Stimulated activated CD4-positive, alpha-beta T cell treated with anti-CD3 and anti-CD28 coated beads, Interleukin-1b, Interleukin-23, amount 100 ng/mL, for 24 hours (primary cell): ENCODE measurements at regions not wholly inside any gene's neighbourhood (a gene's known extent, or its start where the extent isn't known, plus 50 kb on each side); places are given as distances from the start of the nearest gene placed in this dataset.
"Not testable (repeated sequence)": the region's sequence is repeated elsewhere in the genome, so short reads cannot be mapped to it uniquely, and the experiment has no call there.

Experiments
- DNase-seq, 4 experiments: peaks; one replicate each; pipeline ENCODE4 v3.0.0-alpha.2; 2020; ENCODE audit warnings: low read depth in 4 of 4, low spot score in 1 of 4

GRCh38 chr7:113030489-113030888 lies 56.1 kb downstream of the GPR85 start:
- no peak for DNase-seq

- no peak for DNase-seq
These were observed 59.7 kb downstream of the GPR85 start for GRCh38 chr7:113026941-113027340.

DNA sequence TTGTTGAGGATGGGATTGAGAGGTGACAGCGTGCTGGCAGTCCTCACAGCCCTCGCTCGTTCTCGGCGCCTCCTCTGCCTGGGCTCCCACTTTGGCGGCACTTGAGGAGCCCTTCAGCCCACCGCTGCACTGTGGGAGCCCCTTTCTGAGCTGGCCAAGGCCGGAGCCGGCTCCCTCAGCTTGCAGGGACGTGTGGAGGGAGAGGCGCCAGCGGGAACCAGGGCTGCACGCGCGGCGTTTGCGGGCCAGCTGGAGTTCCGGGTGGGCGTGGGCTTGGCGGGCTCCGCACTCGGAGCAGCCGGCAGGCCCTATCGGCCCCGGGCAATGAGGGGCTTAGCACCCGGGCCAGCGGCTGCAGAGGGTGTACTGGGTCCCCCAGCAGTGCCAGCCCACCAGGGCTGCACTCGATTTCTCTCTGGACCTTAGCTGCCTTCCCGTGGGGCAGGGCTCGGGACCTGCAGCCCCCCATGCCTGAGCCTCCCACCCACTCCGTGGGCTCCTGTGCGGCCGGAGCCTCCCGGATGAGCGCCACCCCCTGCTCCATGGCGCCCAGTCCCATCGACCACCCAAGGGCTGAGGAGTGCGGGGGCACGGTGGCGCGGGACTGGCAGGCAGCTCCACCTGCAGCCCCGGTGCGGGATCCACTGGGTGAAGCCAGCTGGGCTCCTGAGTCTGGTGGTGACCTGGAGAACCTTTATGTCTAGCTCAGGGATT lies 69.3 kb downstream of the GPR85 start:
- DNase-seq = not testable (repeated sequence)

GRCh38 chr7:113015034-113015645 lies 71.5 kb downstream of the GPR85 start:
- DNase-seq = no peak

- no peak for DNase-seq
These were observed 72.7 kb downstream of the GPR85 start for GRCh38 chr7:113013761-113014449.

DNA sequence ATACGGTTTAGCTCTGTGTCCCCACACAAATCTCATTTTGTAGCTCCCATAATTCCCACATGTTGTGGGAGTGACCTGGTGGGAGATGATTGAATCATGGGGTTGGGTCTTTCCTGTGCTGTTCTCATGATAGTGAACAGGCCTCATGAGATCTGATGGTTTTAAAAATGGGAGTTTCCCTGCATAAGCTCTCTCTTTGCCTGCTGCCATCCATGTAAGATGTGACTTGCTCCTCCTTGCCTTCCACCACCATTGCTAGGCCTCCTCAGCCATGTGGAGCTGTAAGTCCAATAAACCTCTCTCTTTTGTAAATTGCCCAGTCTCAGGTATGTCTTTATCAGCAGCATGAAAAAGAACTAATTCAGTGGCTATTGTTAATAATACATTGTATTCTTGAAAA lies 73.8 kb downstream of the GPR85 start:
- DNase-seq = not testable (repeated sequence)

DNA sequence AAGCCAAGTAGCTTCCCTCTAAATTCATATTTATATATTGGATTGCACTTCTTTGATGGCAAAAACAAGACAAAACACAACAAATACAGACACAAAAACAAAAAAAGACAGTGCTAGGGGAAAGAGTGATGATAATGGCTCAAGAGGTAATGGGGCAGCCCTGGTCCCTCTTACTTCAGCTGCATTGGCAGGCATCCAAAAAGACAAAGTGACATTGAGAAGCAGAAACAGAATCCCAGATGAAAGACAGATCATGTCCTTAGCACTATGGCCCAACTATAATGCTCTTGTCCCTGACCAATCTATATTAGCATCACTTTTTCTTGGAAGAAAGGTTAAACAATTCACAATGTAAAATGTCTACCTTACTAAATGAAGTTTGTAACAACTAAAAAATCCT lies 76.2 kb downstream of the GPR85 start:
- no peak for DNase-seq

- DNase-seq = no peak
These were observed 77.9 kb downstream of the GPR85 start for GRCh38 chr7:113008755-113009154.

GRCh38 chr7:113004726-113005454 lies 81.7 kb downstream of the GPR85 start:
- DNase-seq = no peak

DNA sequence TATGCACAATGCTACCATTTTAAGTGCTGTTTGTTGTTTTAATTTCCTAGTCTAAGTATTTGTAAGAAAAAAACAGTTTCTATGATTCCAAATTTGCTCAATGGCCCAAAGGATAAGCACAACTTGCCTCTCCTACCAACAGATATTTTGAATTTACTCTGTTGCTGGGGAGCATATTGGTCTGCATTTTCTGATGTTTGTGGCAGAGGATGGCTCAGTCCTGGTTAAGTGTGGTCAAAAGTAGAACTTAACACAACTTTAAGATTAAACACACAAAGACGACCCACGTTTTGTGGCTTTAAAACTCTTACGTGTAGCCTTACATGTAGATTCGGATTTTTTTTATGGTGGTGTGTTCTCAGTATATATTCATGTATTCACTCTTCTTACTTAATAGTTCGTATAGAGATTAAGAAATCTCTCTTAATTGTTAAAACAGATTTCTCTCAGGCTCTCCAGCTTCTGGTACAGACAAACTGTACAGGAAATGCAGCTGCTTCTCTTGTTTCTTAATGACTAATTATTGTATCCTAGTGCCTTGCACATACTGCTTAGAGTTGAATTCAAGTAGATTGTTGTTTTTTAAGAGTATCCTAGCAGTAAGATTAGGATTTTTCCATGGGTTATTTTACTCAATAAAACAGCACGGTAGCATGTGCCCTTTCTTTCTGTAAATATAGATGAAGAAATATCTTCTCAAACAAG lies 86.2 kb downstream of the GPR85 start:
- DNase-seq = no peak

DNA sequence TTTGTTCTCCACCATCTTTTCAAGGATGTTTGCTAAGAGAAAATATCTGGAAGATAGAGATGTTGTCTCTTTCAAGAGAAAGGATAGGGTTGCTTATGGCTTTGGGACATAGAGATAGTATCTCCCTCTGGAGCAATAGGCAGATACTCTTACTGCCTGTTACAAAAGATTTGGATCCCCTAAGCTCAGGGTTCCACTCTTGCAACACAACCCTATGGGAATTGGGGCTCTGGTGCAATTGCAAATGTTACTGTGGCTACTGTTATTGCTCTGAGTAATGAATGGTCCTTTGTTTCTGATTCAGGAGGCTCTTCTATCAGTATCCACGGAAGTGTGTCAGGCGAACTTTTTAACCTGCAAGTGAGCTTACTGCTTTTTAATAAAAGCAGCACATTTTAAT lies 88.8 kb downstream of the GPR85 start:
- DNase-seq = no peak

DNA sequence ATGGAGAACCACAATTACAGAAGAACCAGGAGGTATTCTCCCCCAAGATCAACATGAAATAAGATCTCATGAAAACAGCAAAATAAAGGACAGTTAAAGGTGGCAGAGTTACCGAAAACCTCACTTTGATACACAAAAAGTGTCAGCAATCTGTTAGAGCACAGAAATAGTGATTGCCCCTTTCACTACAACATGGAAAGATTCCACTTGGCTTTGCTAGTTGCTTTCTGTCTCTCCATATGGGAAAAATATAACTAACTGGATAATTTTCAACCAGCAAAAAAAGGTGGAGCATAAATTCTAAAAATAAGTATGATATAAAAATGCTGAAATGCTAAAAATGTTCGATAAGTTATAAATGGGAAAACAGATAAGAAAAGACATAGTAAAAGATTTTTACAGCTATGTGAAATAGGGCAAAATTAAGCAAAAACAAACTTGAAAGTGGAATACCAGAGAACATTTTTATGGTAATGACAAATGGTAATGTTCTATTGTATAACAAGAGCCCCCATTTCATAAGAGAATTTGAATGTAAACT lies 90.2 kb downstream of the GPR85 start:
- DNase-seq = no peak

- no peak for DNase-seq
These were observed 91.4 kb downstream of the GPR85 start for GRCh38 chr7:112995059-112995824.

- no peak for DNase-seq
These were observed 92.0 kb downstream of the GPR85 start for GRCh38 chr7:112994656-112995055.

DNA sequence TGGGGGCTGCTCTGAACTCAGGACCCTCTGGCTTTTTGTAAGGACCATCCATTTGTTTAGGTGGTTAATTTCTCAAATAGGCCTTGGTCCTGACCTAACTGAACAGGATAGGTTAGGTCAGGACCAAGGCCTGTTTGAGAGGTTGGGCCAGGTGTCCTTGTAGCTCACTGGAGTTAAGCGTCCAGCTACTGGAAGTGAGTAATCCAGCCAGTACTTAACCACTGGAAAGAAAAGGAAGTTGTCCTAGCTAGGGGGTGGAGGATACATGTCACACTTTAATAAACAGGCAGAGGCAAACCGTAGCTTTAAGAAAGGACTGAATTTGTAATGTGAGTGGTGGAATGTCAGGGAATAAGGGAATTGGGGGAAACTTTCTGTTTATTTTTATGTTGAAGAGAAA lies 96.0 kb downstream of the GPR85 start:
- no peak for DNase-seq

DNA sequence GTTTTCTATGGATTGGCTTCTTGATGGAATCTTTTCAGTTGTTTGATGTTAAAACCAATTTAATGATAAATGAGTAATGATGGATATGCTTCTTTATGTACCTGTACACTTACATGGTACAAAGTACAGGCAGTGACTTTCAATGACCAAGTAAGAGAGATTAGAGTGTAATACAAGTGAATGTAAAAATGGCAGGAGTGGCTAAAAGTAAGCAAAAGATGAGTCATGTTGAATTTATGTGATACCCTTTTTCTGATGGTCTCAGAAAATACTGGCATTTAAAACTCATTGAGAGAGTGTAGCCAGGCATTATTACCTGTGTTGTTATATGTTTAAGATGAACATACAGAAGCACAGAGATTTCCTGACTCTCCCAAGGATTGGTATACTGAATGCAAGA lies 97.1 kb downstream of the GPR85 start:
- DNase-seq = no peak

DNA sequence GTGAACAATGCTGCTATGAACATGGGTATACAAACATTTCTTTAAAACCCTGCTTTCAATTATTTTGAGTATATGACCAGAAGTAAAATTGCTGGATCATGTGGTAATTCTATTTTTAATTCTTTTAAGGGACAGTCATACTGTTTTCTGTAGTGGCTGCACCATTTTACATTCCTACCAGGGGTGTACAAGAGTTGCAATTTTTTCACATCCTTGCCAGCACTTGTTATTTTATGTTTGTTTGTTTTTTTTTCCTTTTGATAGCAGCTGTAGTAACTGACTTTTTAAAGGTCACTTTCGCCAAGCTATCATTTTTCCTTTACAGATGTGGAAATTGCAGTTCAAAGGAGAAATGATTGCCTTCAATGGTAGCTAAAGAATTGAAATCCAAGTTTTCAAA lies 99.5 kb downstream of the GPR85 start:
- DNase-seq = no peak

DNA sequence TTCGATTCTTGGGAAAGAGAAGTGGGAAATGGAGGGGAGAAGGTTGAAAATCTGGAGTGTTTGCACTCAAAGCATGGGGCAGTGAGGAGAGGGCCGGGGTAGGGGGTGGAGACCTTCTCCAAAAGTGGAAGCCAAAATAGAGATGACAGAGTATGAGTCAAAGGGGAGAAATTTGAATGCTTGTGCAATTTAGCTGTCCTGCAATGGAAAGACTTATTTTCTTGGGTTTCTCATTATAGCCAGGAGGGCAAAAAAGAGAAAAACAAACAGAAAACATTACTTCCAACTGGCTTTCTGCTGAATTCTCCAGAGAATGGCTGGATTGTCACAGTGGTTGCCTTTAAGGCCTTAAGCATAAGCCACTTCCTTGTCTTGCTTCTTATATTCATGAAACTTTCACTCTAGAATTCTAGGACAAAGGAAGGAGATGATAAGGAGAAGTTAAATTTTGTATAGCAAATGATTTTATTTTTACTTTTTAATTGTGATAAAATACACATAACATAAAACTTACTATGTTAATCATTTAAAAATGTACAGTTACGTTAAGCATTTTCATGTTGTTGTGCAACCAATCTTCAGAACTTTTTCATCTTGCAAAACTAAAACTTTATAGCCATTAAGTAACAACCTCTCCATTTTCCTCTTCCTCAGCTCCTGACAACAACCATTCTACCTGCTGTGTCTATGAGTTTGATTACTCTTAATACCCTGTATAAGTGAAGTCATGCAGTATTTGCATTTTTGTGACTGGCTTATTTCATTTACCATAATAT lies 100.2 kb downstream of the GPR85 start:
- DNase-seq = no peak

DNA sequence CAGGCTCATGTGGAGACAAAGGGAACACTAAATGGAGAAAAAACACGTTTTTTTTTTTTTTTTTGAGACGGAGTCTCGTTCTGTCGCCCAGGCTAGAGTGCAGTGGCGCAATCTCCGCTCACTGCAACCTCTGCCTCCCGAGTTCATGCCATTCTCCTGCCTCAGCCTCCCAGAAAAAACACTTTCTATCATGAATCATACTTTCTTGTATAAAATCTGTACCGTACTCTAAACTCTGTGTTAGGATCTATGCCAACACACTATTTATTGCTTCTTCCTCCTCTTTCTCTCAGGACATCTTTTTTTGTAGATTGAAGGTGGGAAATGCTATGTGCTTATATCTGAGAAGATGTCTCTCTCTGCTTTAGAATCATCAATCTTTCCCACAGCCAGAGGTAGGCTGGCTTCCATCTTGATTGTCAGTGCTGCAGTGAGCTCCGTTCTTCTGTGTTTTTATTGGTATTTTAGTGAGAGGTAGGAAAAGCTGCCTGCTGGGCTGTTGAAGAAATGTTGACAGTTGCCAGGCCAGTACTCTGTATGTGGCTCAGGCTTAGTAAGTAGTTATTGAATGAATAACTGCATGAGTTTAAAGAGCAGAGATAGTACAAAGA lies 101.1 kb downstream of the GPR85 start:
- no peak for DNase-seq
